Cardiac fibroblast (primary cell): ENCODE measurements at regions not wholly inside any gene's neighbourhood (a gene's known extent, or its start where the extent isn't known, plus 50 kb on each side); places are given as distances from the start of the nearest gene placed in this dataset.

Source experiments
- DNase-seq, 2 donors: peaks; one replicate each; pipeline versions ENCODE4 v3.0.0 to v3.0.0-alpha.2; 2010; ENCODE audit warnings: low read depth in 2 of 2
- H3K4me3 ChIP-seq, 2 donors: replicated peaks in 1 of 2; 1 replicate in 1 of 2; 2 replicates in 1 of 2; pipeline ENCODE4 v1.5.1; 2011; ENCODE audit warnings: low read depth in 2 of 2, low read length in 2 of 2, mild to moderate bottlenecking in 2 of 2, moderate library complexity in 1 of 2
- TF ChIP-seq, protein P1 (sequence below): IDR thresholded peaks from one replicate; pipeline ENCODE4 v1.5.1; 2011; ENCODE audit warnings: low read depth, mild to moderate bottlenecking, low read length, inconsistent platforms

- TF ChIP-seq, protein P1, sequence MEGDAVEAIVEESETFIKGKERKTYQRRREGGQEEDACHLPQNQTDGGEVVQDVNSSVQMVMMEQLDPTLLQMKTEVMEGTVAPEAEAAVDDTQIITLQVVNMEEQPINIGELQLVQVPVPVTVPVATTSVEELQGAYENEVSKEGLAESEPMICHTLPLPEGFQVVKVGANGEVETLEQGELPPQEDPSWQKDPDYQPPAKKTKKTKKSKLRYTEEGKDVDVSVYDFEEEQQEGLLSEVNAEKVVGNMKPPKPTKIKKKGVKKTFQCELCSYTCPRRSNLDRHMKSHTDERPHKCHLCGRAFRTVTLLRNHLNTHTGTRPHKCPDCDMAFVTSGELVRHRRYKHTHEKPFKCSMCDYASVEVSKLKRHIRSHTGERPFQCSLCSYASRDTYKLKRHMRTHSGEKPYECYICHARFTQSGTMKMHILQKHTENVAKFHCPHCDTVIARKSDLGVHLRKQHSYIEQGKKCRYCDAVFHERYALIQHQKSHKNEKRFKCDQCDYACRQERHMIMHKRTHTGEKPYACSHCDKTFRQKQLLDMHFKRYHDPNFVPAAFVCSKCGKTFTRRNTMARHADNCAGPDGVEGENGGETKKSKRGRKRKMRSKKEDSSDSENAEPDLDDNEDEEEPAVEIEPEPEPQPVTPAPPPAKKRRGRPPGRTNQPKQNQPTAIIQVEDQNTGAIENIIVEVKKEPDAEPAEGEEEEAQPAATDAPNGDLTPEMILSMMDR, result no peak
- no peak overlapping the region for H3K4me3 ChIP-seq
- DNase-seq, result no peak
Observed at GRCh38 chr2:16018277-16019059, 78.1 kb downstream of the MYCN start.

- TF ChIP-seq, protein P1, result no peak
- H3K4me3 ChIP-seq, result no peak overlapping the region
- DNase-seq, result no peak
Observed at GRCh38 chr2:16016282-16016681, 75.9 kb downstream of the MYCN start.

DNA sequence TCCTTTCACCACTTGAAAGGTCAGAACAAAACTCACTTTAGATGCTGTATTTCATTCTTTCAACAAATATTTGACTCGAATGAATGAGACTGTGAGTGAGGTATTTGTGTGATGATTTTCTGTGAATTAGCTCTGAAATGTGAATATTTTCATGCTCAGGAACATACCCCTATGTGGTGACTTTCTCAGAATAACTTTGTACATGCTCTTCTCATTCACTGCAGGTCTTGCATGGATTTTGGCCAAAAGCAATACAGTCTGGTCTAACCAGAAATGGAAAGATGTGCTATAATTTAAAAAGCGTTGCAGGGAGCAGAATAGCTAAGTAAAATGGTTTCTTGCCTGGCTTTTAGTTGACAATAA lies 75.5 kb downstream of the MYCN start:
- TF ChIP-seq, protein P1, result no peak
- no peak overlapping the region for H3K4me3 ChIP-seq
- DNase-seq, result no peak

DNA sequence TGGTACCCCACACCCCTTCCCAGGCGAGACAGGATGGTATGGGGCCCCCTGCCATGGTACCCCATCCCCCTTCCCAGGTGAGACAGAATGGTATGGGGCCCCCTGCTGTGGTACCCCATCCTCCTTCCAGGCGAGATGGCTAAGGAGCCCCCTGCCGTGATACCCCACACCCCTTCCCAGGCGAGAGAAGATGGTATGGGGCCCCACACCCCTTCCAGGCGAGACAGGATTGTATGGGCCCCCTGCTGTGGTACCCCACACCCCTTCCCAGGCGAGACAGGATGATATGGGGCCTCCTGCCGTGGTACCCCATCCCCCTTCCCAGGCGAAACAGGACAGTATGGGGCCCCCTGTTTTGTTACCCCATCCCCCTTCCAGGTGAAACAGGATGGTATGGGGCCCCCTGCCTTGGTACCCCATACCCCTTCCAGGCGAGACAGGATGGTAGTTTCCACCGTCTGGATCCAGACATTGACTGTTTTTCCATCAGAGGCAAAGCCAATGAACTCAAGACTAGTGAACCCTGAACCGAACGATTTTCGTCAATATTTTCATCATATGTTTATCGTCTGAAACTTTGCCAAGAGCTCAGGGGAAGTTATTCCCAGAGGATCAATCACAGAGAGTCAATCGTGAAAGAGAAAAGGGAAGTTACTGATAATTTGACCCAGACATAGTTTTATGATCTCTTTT lies 75.0 kb downstream of the MYCN start:
- H3K4me3 ChIP-seq, result no peak overlapping the region
- no peak for DNase-seq
- TF ChIP-seq, protein P1, result no peak

DNA sequence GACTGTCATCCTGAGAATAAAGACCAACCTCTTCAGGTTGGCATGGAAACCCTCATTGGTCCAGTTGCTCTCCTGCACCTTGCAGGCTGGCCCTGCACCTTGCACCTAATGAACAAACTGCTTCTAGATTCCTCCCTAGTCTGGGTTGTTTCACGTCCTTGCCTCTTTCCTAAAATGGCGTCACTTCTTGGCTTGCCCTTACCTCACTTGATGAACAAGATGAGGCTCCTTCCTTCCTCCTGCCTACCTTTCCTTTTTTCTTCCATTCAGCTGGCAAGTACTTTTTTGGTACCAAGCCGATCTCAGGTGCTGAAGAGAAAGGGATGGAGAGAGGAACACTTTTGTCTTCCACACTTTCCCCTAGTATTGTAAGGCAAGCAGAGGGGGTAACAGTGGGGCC lies 74.5 kb downstream of the MYCN start:
- DNase-seq, result no peak
- H3K4me3 ChIP-seq, result no peak overlapping the region
- TF ChIP-seq, protein P1, result no peak

- no peak overlapping the region for H3K4me3 ChIP-seq
- no peak for DNase-seq
- TF ChIP-seq, protein P1, result no peak
Observed at GRCh38 chr2:16014041-16014787, 73.9 kb downstream of the MYCN start.
